Activated B cell treated with CpG ODN at 0.5 μM for 24 hours (primary cell): ENCODE measurements at regions not wholly inside any gene's neighbourhood (a gene's known extent, or its start where the extent isn't known, plus 50 kb on each side); places are given as distances from the start of the nearest gene placed in this dataset.
"Not testable (repeated sequence)": the region's sequence is repeated elsewhere in the genome, so short reads cannot be mapped to it uniquely, and the experiment has no call there.

Experiments used
- ATAC-seq: fragments of 200-7000 bp; cut with Tn5 transposase; one replicate; pipeline ENCODE4 v1.10.0; 2021; ENCODE audit warnings: low read depth, mild to moderate bottlenecking, moderate library complexity
- CTCF ChIA-PET: fragments of 350-600 bp; sonication (Branson Sonifier 250); formaldehyde crosslinking; loops from one replicate; lab custom pipeline; 2021; ENCODE audit warnings: antibody characterized with exemption; lab: Charles Lee
- POLR2A ChIA-PET: fragments of 350-600 bp; sonication (Branson Sonifier 250); formaldehyde crosslinking; loops from one replicate; lab custom pipeline; 2021; ENCODE audit warnings: antibody characterized with exemption; lab: Charles Lee
- DNase-seq: peaks from one replicate; pipeline ENCODE4 v3.0.0; 2022
- H3K27ac Mint-ChIP-seq: one replicate; pipeline ENCODE4 v1.8.0; 2020; ENCODE audit warnings: mixed read lengths
- H3K27me3 Mint-ChIP-seq: one replicate; pipeline ENCODE4 v1.8.0; 2021; ENCODE audit warnings: mixed read lengths
- H3K36me3 Mint-ChIP-seq: one replicate; pipeline ENCODE4 v1.8.0; 2021; ENCODE audit warnings: low read depth, mixed read lengths
- H3K4me1 Mint-ChIP-seq: one replicate; pipeline ENCODE4 v1.8.0; 2021; ENCODE audit warnings: mixed read lengths
- H3K4me3 Mint-ChIP-seq: one replicate; pipeline ENCODE4 v1.8.0; 2020; ENCODE audit warnings: mild to moderate bottlenecking, mixed read lengths
- H3K9me3 Mint-ChIP-seq: one replicate; pipeline ENCODE4 v1.8.0; 2020; ENCODE audit warnings: mixed read lengths
- CTCF ChIP-seq: fragments of 200-600 bp; IDR thresholded peaks from one replicate; pipeline ENCODE4 v1.8.0; 2022; ENCODE audit warnings: antibody characterized with exemption, mild to moderate bottlenecking
- intact Hi-C: fragments of 100-400 bp; cut with micrococcal nuclease; formaldehyde crosslinking; loops from one replicate; pipeline ENCODE4 v1.15.1; 2024

GRCh38 chrX:99266255-99266654, 1143.8 kb downstream of the PCDH19 start:
- ATAC-seq (no peak), DNase-seq (no peak)
- POLR2A ChIA-PET: no interaction called here
- Mint-ChIP-seq H3K27me3 (no peaks in the 10 kb centered on the region), H3K36me3 (no peaks in the 10 kb centered on the region), H3K4me1 (no peaks in the 10 kb centered on the region), H3K4me3 (no peak overlapping the region), H3K27ac (no peak overlapping the region), H3K9me3 (no peaks in the 10 kb centered on the region)
- CTCF ChIA-PET: no interaction called here
- no peak for TF ChIP-seq CTCF
- intact Hi-C loops: no loop called here

GRCh38 chrX:99248180-99248579, 1161.9 kb downstream of the PCDH19 start:
- DNase-seq (no peak), ATAC-seq (no peak)
- TF ChIP-seq CTCF: no peak
- no peaks in the 10 kb centered on the region for H3K27me3 Mint-ChIP-seq
- H3K36me3 Mint-ChIP-seq: no peaks in the 10 kb centered on the region
- H3K27ac Mint-ChIP-seq: no peak overlapping the region
- no peaks in the 10 kb centered on the region for H3K4me1 Mint-ChIP-seq
- intact Hi-C loops: no loop called here
- ChIA-PET POLR2A (no interaction called here), CTCF (no interaction called here)
- no peak overlapping the region for H3K4me3 Mint-ChIP-seq
- no peaks in the 10 kb centered on the region for H3K9me3 Mint-ChIP-seq

- no peak for TF ChIP-seq CTCF
- H3K27ac Mint-ChIP-seq: no peak overlapping the region
- H3K9me3 Mint-ChIP-seq: no peaks in the 10 kb centered on the region
- intact Hi-C loops: no loop called here
- H3K4me3 Mint-ChIP-seq: no peak overlapping the region
- no peaks in the 10 kb centered on the region for H3K27me3 Mint-ChIP-seq
- ATAC-seq (no peak), DNase-seq (no peak)
- ChIA-PET CTCF (no interaction called here), POLR2A (no interaction called here)
- no peaks in the 10 kb centered on the region for H3K4me1 Mint-ChIP-seq
- no peaks in the 10 kb centered on the region for H3K36me3 Mint-ChIP-seq
These were observed 1168.1 kb downstream of the PCDH19 start for GRCh38 chrX:99242001-99242400.

GRCh38 chrX:99234384-99234783, 1175.7 kb downstream of the PCDH19 start:
- H3K4me3 Mint-ChIP-seq, intact Hi-C loops, CTCF ChIA-PET, H3K27me3 Mint-ChIP-seq, H3K4me1 Mint-ChIP-seq, DNase-seq, H3K27ac Mint-ChIP-seq, H3K9me3 Mint-ChIP-seq, H3K36me3 Mint-ChIP-seq, POLR2A ChIA-PET, ATAC-seq: not testable (repeated sequence)

- ATAC-seq (no peak), DNase-seq (no peak)
- H3K27me3 Mint-ChIP-seq: no peaks in the 10 kb centered on the region
- ChIA-PET CTCF (no interaction called here), POLR2A (no interaction called here)
- no peak overlapping the region for H3K27ac Mint-ChIP-seq
- intact Hi-C loops: no loop called here
- no peak for TF ChIP-seq CTCF
- H3K9me3 Mint-ChIP-seq: no peaks in the 10 kb centered on the region
- H3K4me3 Mint-ChIP-seq: no peak overlapping the region
- H3K4me1 Mint-ChIP-seq: no peaks in the 10 kb centered on the region
- H3K36me3 Mint-ChIP-seq: no peaks in the 10 kb centered on the region
These were observed 1217.7 kb downstream of the PCDH19 start for GRCh38 chrX:99192421-99192820.

GRCh38 chrX:99184153-99184552, 1225.9 kb downstream of the PCDH19 start:
- ChIA-PET CTCF (no interaction called here), POLR2A (no interaction called here)
- no peaks in the 10 kb centered on the region for H3K4me1 Mint-ChIP-seq
- H3K27me3 Mint-ChIP-seq: no peaks in the 10 kb centered on the region
- no peak overlapping the region for H3K4me3 Mint-ChIP-seq
- H3K36me3 Mint-ChIP-seq: no peaks in the 10 kb centered on the region
- no peak for ATAC-seq
- TF ChIP-seq CTCF: no peak
- no peaks in the 10 kb centered on the region for H3K9me3 Mint-ChIP-seq
- intact Hi-C loops: no loop called here
- no peak for DNase-seq
- H3K27ac Mint-ChIP-seq: no peak overlapping the region
